Type B pancreatic cell (in vitro differentiated cells): ENCODE measurements at regions not wholly inside any gene's neighbourhood (a gene's known extent, or its start where the extent isn't known, plus 50 kb on each side); places are given as distances from the start of the nearest gene placed in this dataset.

Source experiments
- DNase-seq: peaks from one replicate; pipeline ENCODE4 v3.0.0; 2021; ENCODE audit warnings: mixed read lengths; ENCODE audit not compliant: unreplicated experiment; ENCODE audit errors: extremely low spot score
- H3K27ac Mint-ChIP-seq: 2 replicates; pipeline ENCODE4 v1.8.0; 2021; ENCODE audit warnings: mild to moderate bottlenecking, mixed read lengths
- H3K27me3 Mint-ChIP-seq: 2 replicates; pipeline ENCODE4 v1.8.0; 2021; ENCODE audit warnings: mixed read lengths
- H3K36me3 Mint-ChIP-seq: 2 replicates; pipeline ENCODE4 v1.8.0; 2021; ENCODE audit warnings: mixed read lengths
- H3K4me1 Mint-ChIP-seq: one replicate; pipeline ENCODE4 v1.8.0; 2021; ENCODE audit warnings: mixed read lengths; ENCODE audit not compliant: unreplicated experiment
- H3K4me3 Mint-ChIP-seq: 2 replicates; pipeline ENCODE4 v1.8.0; 2021; ENCODE audit warnings: mild to moderate bottlenecking, mixed read lengths
- H3K9me3 Mint-ChIP-seq: 2 replicates; pipeline ENCODE4 v1.8.0; 2021; ENCODE audit warnings: mixed read lengths
- TF ChIP-seq, protein P1 (sequence below): fragments of 200-600 bp; sonication (generic); conservative IDR thresholded peaks from 2 replicates; pipeline ENCODE4 v1.5.0; 2021; ENCODE audit warnings: antibody characterized with exemption, mild to moderate bottlenecking

DNA sequence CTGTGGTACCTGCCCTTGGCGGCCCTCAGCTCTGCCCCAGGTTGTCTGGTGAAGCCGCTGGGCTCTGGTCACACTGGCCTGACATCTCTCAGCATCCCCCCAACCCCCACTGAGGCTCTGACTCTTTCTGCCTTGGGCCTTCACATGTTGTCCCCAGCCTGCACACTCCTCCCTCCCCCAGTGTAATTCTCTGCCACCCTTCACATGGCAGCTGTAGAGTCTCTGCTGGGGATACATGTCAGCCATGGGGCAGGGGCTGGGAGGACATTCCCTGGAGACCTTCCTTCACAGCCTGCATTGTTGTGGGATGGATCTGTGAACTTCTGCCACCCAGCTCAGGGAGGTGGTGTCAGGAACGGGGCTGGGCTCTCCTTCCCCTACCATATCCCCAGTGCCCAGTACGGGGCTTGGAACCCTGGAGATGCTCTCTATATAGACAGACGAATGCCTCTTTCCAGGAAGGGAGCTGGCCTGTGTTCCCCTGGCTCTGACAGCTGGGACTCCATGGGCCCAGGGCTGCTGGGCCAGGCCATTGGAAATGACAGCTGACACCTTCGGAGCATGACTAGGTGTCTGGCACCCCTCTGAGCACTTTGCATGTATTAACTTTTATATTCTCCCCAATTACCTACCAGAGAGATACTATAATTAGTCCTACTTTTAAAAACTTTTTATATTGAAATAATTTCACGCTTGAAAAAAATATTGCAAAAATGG, 151.5 kb downstream of the INHBB start:
- no peaks in the 10 kb centered on the region for H3K4me1 Mint-ChIP-seq
- no peak for DNase-seq
- TF ChIP-seq, protein P1, sequence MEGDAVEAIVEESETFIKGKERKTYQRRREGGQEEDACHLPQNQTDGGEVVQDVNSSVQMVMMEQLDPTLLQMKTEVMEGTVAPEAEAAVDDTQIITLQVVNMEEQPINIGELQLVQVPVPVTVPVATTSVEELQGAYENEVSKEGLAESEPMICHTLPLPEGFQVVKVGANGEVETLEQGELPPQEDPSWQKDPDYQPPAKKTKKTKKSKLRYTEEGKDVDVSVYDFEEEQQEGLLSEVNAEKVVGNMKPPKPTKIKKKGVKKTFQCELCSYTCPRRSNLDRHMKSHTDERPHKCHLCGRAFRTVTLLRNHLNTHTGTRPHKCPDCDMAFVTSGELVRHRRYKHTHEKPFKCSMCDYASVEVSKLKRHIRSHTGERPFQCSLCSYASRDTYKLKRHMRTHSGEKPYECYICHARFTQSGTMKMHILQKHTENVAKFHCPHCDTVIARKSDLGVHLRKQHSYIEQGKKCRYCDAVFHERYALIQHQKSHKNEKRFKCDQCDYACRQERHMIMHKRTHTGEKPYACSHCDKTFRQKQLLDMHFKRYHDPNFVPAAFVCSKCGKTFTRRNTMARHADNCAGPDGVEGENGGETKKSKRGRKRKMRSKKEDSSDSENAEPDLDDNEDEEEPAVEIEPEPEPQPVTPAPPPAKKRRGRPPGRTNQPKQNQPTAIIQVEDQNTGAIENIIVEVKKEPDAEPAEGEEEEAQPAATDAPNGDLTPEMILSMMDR = no peak
- no peak overlapping the region for H3K4me3 Mint-ChIP-seq
- H3K36me3 Mint-ChIP-seq = no peaks in the 10 kb centered on the region
- peaks cover 20% of the 10 kb centered on the region for H3K27me3 Mint-ChIP-seq
- H3K27ac Mint-ChIP-seq = no peak overlapping the region
- H3K9me3 Mint-ChIP-seq = no peaks in the 10 kb centered on the region

- Mint-ChIP-seq H3K27ac (no peak overlapping the region), H3K27me3 (peaks cover 20% of the 10 kb centered on the region), H3K9me3 (no peaks in the 10 kb centered on the region), H3K4me1 (no peaks in the 10 kb centered on the region), H3K4me3 (no peak overlapping the region), H3K36me3 (no peaks in the 10 kb centered on the region)
- no peak for DNase-seq
- TF ChIP-seq, protein P1 = no peak
These were observed 152.2 kb downstream of the INHBB start for GRCh38 chr2:120498121-120498520.

DNA sequence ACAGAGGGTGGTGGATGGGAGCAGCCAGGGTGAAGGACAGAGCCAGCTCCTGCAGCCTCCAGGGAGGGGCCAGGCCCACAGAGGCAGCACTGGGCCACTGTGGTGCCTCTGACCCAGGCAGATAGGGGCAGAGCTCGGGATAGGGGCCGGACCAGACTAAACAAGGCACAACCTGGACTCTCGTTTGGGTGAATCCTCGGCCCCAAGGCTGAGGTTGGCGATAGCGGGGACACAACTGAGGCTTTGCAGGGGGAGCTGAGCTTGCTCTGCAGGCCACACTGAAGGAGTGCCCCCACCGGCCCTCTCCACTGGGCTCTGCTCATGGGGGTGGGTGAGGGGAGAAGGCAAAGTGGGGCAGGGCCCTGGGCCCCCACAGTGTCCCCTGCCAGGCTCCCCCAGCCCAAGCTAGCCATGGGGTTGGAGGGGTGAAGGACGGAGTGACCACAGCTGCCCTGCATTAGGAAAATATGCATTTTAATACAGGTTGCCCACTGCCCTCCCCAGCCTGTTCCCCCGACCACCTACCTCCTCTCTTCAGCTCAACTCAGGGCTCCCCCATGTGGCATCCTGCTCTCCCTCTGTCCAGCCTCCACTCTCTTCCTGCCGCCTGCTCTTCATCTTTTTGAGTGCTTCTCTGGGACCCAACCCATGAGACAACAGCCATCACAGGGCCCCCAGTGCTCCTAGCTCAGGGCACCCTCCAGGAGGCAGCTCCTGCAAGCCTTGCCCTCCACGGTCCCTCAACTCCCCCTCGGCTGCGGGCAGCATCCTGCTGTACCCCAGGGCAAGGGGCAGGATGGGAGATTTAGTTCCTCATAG, 152.8 kb downstream of the INHBB start:
- Mint-ChIP-seq H3K9me3 (no peaks in the 10 kb centered on the region), H3K4me3 (no peak overlapping the region), H3K27ac (no peak overlapping the region), H3K4me1 (no peaks in the 10 kb centered on the region), H3K36me3 (no peaks in the 10 kb centered on the region), H3K27me3 (peaks cover 20% of the 10 kb centered on the region)
- TF ChIP-seq, protein P1 = no peak
- DNase-seq = no peak

DNA sequence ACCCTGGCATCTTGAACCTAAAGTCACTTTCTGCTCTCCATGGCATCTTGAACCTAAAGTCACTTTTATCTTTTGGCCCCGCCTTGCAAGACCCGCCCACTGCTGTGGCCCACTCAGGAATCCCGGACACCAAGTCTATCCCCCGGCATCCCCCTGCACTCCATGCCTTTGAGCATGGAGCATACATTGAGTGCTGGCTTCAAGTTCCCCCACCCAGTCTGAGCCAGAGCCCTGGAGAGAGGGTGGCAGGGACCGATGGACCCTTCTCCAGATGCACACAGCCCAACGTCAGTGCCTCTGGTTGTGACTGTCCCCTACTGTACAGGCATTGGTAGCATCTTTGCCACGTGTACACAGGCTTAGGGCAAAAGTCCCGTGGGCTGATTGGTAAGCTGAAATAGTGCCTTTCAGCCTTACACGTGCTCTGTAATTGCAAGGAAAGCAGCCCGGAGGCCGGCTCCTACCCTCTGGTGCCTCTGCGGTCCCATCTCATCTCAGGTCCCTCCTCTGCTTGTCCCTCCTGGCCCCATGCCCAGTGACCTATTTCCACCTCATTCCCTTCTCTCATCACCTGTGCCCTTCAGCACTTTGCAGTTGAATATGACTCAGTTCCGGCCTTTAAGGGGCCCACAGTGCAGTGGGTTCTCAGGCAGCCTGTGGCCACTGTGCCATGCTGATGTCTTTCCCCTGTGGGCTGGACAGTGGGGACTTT, 154.0 kb downstream of the INHBB start:
- Mint-ChIP-seq H3K27me3 (peaks cover 20% of the 10 kb centered on the region), H3K4me1 (no peaks in the 10 kb centered on the region), H3K4me3 (no peak overlapping the region), H3K36me3 (no peaks in the 10 kb centered on the region), H3K9me3 (no peaks in the 10 kb centered on the region), H3K27ac (no peak overlapping the region)
- TF ChIP-seq, protein P1 = no peak
- DNase-seq = no peak

DNA sequence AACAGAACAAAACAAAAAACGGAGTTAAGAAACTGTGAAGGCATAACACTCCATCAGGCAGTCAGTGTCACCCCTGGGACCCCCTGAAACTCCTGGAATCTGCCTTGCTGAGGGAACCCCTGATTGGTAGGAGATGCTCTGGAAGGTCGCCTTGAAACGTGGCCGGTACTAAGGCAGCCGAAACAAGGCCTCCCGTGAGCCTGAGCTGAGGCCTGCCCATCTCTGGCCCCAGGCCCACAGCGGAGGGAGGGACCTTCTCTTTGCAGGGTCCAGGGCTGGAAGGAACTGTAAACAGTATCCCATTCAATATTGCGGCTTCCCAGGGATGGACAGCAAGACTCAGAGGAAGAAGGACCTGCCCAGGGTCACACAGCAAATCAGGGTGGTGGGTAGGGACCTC, 155.7 kb downstream of the INHBB start:
- peaks cover 21% of the 10 kb centered on the region for H3K27me3 Mint-ChIP-seq
- TF ChIP-seq, protein P1 = no peak

More for the DNA sequence above, 155.7 kb downstream of the INHBB start:
- no peak for DNase-seq
- Mint-ChIP-seq H3K36me3 (no peaks in the 10 kb centered on the region), H3K4me1 (no peaks in the 10 kb centered on the region), H3K27ac (no peak overlapping the region), H3K9me3 (no peaks in the 10 kb centered on the region), H3K4me3 (no peak overlapping the region)
